Left kidney (tissue), 1 donor: ENCODE measurements at regions not wholly inside any gene's neighbourhood (a gene's known extent, or its start where the extent isn't known, plus 50 kb on each side); places are given as distances from the start of the nearest gene placed in this dataset.
A peak's percentile ranks its signal among the peaks of the same experiment; 100 is the strongest.

ENCODE experiments used
- DNase-seq: peaks from one replicate; pipeline ENCODE4 v3.0.0-alpha.2; 2013

DNA sequence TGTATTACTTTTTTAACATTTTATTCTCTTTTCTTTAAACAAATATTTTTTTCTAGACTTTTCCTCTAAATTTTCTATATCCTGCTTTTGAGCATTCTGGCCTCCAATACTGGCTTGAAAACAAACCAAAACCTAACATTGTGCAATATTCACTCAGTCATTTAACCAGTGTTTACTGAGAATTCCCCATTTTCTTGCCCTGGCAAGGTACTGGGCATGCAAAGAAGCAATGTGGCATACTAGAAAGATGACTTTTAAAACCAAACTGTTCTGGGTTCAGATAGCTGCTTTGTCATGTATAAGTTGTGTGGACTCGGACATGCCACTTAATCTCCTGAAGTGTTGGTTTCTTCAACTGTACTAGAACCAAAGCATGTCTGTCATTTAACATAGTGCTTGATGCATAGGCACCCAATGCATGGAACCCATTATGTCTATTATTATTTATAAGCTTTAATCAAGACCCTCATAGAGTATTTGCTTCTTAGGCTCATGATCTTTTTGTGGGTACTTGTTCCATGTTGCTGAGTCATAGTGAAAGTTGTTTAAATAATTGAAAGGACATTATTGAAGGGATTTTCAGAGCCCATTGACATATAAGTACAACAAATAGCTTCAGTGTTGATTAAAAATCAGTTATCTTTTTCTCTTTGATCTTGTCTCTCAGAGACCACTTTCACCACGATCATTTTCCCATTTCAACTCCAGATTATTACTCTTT, 185.4 kb upstream of the OSR1 start:
- no peak for DNase-seq

GRCh38 chr2:19542796-19543662, 184.6 kb upstream of the OSR1 start:
- no peak for DNase-seq

DNA sequence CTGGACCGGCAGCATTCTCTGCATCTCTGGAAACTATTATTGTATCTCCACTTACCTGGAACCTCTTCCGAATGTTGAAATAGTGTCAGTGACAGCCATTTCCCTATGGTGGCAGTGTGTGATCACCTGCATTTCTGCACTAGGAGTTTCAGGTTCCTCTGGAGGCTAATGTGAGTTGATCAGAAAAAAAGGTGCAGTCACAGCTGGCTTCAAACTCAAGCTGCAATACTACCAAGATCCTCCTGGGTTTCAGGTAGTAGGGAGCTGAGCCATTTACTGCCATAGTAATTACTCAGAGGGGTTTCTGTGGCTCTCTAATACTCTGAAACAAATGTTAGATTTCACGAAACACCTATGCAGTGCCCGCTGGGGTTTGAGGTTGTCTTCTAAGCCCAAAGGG, 183.5 kb upstream of the OSR1 start:
- DNase-seq: no peak

DNA sequence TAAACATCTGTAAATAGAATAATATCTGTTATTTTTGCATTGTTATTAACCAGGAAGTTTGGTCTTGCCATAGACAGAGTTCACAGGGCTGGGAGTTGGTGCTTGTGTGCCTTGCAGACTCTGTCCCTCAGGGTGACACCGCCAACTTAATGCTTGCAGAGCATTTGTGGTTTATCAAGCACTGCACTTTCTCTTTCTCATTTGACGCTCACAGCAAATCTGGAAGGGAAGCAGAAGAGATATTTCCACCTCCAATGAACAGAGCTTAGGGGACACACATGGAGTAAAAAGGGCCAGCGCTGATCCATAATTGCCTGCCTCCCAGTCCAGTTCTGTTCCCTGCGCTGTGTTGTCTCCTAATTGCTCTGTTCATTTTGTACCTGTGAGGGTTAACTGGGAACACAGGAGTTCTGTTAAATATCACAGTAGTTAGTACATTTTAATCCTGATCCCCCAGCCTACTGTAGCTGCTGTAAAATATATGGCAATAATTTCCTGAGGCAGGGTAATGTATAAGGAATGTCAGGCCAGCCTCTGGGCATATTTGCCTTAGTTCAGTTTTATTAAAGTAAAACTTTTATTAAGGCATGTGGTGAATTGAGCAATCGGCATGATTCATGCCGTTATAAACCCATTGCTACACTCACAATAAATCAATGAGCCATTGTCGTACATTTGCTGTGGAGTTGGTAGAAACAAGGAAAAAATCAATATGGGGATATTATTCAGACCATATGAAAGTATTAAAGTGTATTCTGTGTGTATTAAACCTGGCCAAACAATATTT, 182.5 kb upstream of the OSR1 start:
- DNase-seq: no peak

DNA sequence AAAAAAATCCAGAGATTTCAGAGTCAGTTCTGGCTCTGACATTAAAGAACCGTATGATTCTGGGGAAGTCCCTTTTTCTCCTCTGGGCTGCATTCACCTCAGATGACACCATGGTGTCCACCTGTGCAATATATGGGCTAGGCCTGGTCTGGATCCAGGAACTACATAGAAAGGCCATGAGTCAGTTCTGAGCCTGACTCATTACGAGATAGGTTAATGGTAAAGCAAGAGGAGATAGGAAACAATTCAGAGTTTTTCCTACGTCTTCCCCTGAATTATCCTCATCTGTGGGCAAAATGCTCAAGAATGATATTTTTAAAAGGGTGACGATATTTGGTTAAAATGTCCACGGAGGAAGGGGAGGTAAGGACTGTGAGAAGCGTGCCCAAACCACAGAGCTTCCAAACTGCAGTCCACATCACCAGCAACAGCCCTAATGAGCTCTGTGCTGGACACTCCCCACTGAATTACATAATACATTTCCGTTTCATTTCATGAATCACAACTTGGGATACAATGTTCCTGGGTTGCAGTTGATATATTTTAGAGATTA, 180.1 kb upstream of the OSR1 start:
- DNase-seq: no peak

GRCh38 chr2:19536136-19536535, 177.7 kb upstream of the OSR1 start:
- DNase-seq: no peak

GRCh38 chr2:19532547-19533196, 174.2 kb upstream of the OSR1 start:
- DNase-seq: no peak

DNA sequence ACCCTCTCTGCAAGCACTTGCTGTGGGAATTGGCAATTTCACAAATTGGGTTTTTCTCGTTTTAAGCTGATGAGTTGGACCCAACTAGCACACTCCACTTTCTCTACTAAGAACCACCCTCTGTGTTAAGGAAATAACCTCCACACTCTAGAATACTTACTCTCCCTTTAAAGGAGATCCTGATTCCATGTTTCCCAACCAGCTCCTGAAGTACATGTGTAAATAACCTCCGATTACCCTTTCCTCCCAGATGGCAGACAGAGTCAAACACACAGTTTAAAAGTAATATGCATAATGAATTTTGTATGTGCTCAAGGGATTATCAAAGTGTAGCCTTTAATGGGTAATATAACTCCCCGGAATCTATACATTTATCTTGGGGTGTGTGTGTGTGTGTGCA, 171.3 kb upstream of the OSR1 start:
- no peak for DNase-seq

- no peak for DNase-seq
Observed at GRCh38 chr2:19527771-19528170, 169.3 kb upstream of the OSR1 start.

- no peak for DNase-seq
Observed at GRCh38 chr2:19525313-19525712, 166.9 kb upstream of the OSR1 start.

- no peak for DNase-seq
Observed at GRCh38 chr2:19519045-19519444, 160.6 kb upstream of the OSR1 start.

GRCh38 chr2:19507137-19507536, 148.7 kb upstream of the OSR1 start:
- no peak for DNase-seq

DNA sequence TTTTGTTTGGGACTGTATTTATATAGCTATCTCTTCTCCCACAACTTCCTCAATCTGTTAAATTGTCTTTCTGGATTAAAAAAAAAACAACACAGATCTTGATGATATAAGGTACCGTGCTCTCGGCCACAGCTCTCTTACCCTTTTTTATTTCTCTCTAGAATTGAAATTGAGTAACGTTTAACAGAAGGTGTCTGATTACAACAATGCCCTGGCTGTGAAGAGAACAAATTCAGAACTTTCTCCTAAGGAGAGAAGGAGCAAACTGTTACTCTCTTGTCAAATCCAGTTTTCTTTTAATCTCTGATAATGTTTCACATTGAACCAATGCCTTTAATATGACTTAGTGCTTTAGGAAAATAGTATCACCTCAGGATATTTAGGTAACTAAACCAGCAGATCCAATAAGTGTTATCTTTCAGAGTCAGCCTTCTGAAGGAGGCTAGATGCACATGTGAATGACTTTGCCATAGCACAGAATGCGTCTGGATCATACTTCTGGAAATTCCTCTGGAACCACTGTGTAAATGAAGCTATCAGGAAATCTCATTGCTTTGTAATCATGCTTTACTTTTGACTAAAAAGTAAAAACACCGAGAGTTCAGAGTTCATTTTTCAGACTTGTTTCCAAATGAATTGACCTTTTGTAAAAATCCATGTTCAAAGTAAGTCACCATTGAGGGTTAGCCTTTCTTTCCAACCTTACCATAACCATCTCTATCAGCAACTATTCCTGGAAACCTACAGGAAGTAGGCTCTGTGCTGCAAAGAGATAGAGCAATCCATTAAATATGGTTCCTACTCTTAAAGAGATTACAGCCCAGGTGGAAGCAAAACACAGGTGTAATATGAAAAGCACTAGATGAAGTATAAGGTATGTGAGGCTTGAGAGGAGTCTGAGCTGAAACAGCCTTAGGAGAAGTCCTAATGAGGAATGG, 147.0 kb upstream of the OSR1 start:
- DNase-seq: no peak

- peak; percentile 21 for DNase-seq
Observed at GRCh38 chr2:19504400-19505198, 146.2 kb upstream of the OSR1 start.

- DNase-seq: no peak
Observed at GRCh38 chr2:19503915-19504314, 145.5 kb upstream of the OSR1 start.

DNA sequence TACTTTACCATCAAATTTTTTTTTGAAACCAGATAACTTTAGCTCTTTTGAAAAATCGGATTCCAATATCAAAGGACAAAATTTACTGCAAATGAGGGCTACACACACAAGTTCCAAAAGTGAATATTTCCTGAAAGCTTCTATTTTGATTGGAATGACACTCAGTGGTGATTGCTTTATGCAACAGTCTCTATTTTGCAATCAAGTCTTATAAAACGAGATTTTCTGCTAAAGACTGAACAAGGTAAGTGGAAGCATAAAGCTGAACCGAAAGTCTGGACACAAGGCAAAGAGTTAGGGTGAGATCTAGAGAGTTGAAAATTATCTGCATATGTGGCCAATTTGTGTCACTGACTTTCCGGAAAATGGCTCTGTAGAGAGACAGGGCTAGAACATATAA, 145.0 kb upstream of the OSR1 start:
- no peak for DNase-seq

DNA sequence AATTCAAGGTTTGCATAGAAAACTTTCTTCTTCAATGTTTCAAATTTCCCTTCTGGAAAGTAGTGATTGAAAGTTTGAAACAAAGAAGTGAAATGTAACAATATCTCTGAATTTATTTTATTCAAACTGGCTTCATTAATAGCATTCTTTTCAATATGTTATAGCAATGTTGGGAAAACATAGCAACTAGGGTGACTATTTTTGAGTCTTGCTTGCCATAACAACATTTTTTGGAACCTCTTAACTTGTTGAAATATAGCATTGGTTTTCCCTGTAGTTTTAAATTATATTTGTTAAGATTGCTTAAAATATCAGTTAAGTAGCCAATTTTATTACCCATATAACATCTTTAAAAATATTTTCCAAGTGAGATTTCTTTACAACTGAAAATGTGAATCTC, 141.7 kb upstream of the OSR1 start:
- DNase-seq: no peak

DNA sequence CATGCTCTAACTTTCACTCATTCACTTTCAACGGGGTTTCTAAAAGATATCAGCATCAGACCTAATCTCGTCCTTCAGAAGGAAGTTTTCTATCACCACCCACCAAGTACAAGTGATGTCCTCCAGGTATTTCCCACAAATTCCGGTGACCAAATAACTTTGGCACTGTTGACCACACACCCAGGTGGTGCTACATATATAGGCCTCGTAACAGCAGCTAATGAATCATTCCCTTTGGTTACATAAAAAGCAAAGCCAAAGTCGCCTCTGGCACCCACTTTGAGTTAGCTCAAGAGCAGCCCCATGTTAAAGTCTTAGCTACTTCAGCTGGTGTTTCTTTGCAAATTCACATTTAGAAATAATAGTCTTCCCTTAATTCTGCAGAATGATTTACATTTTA, 138.2 kb upstream of the OSR1 start:
- DNase-seq: no peak

DNA sequence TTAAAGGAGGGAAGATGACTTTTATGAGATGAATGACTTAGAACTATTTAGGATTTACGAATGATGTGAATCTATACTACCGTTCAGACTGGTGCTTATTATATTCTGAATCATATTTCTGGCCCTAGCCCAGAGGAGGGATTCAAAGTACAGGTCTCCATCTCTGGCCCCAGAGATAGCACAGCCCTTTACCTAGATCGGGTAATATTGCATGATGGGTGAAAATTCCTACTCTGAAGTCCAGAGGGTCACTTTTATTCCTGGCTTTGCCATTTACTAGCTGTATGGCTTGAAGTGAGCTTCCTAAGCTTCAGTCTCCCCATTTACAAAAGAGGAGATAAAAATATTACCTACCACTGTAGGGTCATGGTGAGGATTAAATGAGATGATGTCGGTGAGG, 135.8 kb upstream of the OSR1 start:
- DNase-seq: no peak

- no peak for DNase-seq
Observed at GRCh38 chr2:19491796-19492195, 133.4 kb upstream of the OSR1 start.
